ENCODE measurements at regions not wholly inside any gene's neighbourhood (a gene's known extent, or its start where the extent isn't known, plus 50 kb on each side); places are given as distances from the start of the nearest gene placed in this dataset.

GRCh38 chr3:65193531-65193930 lies 505.7 kb upstream of the ADAMTS9 start:
- TF ChIP-seq CHD2 (IDR thresholded peaks at IDR 0.05; ENCODE audit: low read length, partially characterized antibody) = no peak
- TF ChIP-seq USF2 (IDR thresholded peaks at IDR 0.05; ENCODE audit: borderline replicate concordance, low read depth, low read length) = no peak
- TF ChIP-seq YY1 (IDR thresholded peaks at IDR 0.05; ENCODE audit: low read depth) = no peak
- no peak for TF ChIP-seq TAF1 (IDR thresholded peaks at IDR 0.05; ENCODE audit: borderline replicate concordance, low read depth, low read length)
- no peak for TF ChIP-seq CTCF (IDR thresholded peaks at IDR 0.05)
- no peak for TF ChIP-seq TEAD4 (IDR thresholded peaks at IDR 0.05; ENCODE audit: borderline replicate concordance, insufficient read depth)
- no peak for TF ChIP-seq JUND (IDR thresholded peaks at IDR 0.05)
